Spleen (tissue), 7 donors: ENCODE measurements at regions not wholly inside any gene's neighbourhood (a gene's known extent, or its start where the extent isn't known, plus 50 kb on each side); places are given as distances from the start of the nearest gene placed in this dataset.

Source experiments
- POLR2A ChIP-seq, 3 donors: fragments of 450-650 bp; IDR thresholded peaks; one replicate each; pipeline ENCODE4 v1.5.1; 2017; ENCODE audit warnings: antibody characterized with exemption in 3 of 3, mild to moderate bottlenecking in 1 of 3
- POLR2AphosphoS5 ChIP-seq, 3 donors: sonication (generic); formaldehyde crosslinking; IDR thresholded peaks; one replicate each; pipeline ENCODE4 v1.5.1; 2017; ENCODE audit warnings: antibody characterized with exemption in 3 of 3
- TF ChIP-seq, protein P1 (sequence below), 11 experiments: fragments of 200-600 bp in 7 of 11; fragments of 450-650 bp in 4 of 11; sonication (generic) in 4 of 11; IDR thresholded peaks in 8 of 11; conservative IDR thresholded peaks in 3 of 11; 1 replicate in 7 of 11; 2 replicates in 4 of 11; pipeline versions ENCODE4 v1.4.0 to v1.8.0; 2016 to 2021; ENCODE audit warnings: antibody characterized with exemption in 11 of 11, inconsistent platforms in 4 of 11, mild to moderate bottlenecking in 1 of 11
- donor health status: DM: no; HTN: no; CAD: no; lungs with moderate emphysema.
- donor health status: DM: no; HTN: no; CAD: no.
- donor health status: DM: no; HTN: no; CAD: no.

DNA sequence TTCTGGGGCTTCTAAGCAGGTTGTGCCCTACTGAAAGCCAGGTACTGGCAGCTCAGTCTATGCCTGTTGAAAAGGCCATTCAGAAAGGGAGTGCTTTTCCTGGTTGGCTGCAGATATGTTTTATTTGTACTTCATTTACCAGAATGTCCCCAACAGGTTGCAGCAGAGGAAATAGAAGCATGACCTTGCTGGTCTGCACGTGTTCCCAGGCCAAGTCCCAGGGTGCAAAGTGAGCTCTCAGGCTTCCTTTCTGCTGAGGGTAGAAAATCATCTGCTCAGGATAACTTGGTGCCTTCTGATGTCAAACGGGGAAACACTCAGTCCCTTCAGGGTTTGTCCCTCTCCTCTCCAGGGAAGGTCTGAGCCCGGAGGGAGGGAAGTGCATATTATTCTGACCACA, 356.4 kb downstream of the BCL11B start:
- TF ChIP-seq, protein P1, sequence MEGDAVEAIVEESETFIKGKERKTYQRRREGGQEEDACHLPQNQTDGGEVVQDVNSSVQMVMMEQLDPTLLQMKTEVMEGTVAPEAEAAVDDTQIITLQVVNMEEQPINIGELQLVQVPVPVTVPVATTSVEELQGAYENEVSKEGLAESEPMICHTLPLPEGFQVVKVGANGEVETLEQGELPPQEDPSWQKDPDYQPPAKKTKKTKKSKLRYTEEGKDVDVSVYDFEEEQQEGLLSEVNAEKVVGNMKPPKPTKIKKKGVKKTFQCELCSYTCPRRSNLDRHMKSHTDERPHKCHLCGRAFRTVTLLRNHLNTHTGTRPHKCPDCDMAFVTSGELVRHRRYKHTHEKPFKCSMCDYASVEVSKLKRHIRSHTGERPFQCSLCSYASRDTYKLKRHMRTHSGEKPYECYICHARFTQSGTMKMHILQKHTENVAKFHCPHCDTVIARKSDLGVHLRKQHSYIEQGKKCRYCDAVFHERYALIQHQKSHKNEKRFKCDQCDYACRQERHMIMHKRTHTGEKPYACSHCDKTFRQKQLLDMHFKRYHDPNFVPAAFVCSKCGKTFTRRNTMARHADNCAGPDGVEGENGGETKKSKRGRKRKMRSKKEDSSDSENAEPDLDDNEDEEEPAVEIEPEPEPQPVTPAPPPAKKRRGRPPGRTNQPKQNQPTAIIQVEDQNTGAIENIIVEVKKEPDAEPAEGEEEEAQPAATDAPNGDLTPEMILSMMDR (IDR thresholded peaks at IDR 0.05 in 8 of 11, conservative IDR thresholded peaks at IDR 0.05 in 3 of 11): no peak
- TF ChIP-seq POLR2AphosphoS5 (IDR thresholded peaks at IDR 0.05): peak in 1 of 3 donors; percentile 69
- no peak for TF ChIP-seq POLR2A (IDR thresholded peaks at IDR 0.05)
